A673 (cell line): ENCODE measurements at regions not wholly inside any gene's neighbourhood (a gene's known extent, or its start where the extent isn't known, plus 50 kb on each side); places are given as distances from the start of the nearest gene placed in this dataset.

ENCODE experiments used
- BruUV-seq: library from RNA; stranded (reverse); fragments of 400-500 nt; replicated peaks from 2 replicates; lab custom pipeline; 2021; lab: Mats Ljungman, UMichigan
- CTCF ChIA-PET: fragments of 300-600 bp; sonication (Branson Sonifier 250); formaldehyde crosslinking; loops from one replicate; lab custom pipeline; 2022; ENCODE audit warnings: antibody characterized with exemption; lab: Charles Lee
- POLR2A ChIA-PET: fragments of 300-600 bp; sonication (Branson Sonifier 250); formaldehyde crosslinking; loops from one replicate; lab custom pipeline; 2022; ENCODE audit warnings: antibody characterized with exemption; ENCODE audit not compliant: low non-redundant PET; lab: Charles Lee
- DNase-seq: peaks from one replicate; pipeline ENCODE4 v3.0.0-alpha.2; 2015; ENCODE audit warnings: low spot score
- H3K27ac ChIP-seq: fragments of 200-600 bp; sonication (generic); 2 replicates; pipeline ENCODE4 v1.5.1; 2016; ENCODE audit warnings: mixed run types, low read depth, mild to moderate bottlenecking, mixed read lengths, antibody characterized with exemption, low read length; ENCODE audit not compliant: poor library complexity, severe bottlenecking
- H3K27me3 ChIP-seq: fragments of 200-600 bp; sonication (generic); replicated peaks from 2 replicates; pipeline ENCODE4 v1.6.1; 2017; ENCODE audit warnings: mixed run types, low read depth, mild to moderate bottlenecking, mixed read lengths, antibody characterized with exemption, low read length; ENCODE audit not compliant: insufficient read depth, poor library complexity
- H3K36me3 ChIP-seq: fragments of 200-600 bp; sonication (generic); 2 replicates; pipeline ENCODE4 v1.6.1; 2016; ENCODE audit warnings: mixed run types, mild to moderate bottlenecking, mixed read lengths, antibody characterized with exemption, low read length; ENCODE audit not compliant: insufficient read depth, poor library complexity, severe bottlenecking
- H3K4me1 ChIP-seq: fragments of 200-600 bp; sonication (generic); 2 replicates; pipeline ENCODE4 v1.6.1; 2017; ENCODE audit warnings: mixed run types, mild to moderate bottlenecking, mixed read lengths, antibody characterized with exemption, low read length; ENCODE audit not compliant: insufficient read depth, poor library complexity, severe bottlenecking
- H3K4me3 ChIP-seq: fragments of 200-600 bp; sonication (generic); 2 replicates; pipeline ENCODE4 v1.5.1; 2016; ENCODE audit warnings: low read depth, mixed run types, mild to moderate bottlenecking, mixed read lengths, low read length; ENCODE audit not compliant: poor library complexity, severe bottlenecking
- H3K9me3 ChIP-seq: fragments of 200-600 bp; sonication (generic); 2 replicates; pipeline ENCODE4 v1.6.1; 2016; ENCODE audit warnings: mixed run types, low read depth, mild to moderate bottlenecking, mixed read lengths, antibody characterized with exemption, low read length; ENCODE audit not compliant: poor library complexity, severe bottlenecking
- EZH2 ChIP-seq: fragments of 200-600 bp; sonication (generic); IDR thresholded peaks from 2 replicates; pipeline ENCODE4 v1.6.1; 2017; ENCODE audit warnings: borderline replicate concordance, low read depth, mild to moderate bottlenecking, mixed read lengths, antibody characterized with exemption, low read length; ENCODE audit not compliant: poor library complexity, severe bottlenecking
- intact Hi-C: fragments of 100-400 bp; cut with micrococcal nuclease; formaldehyde crosslinking; loops from one replicate; pipeline ENCODE4 v1.10.0; 2022; ENCODE audit not compliant: unreplicated experiment
- TF ChIP-seq, protein P1 (sequence below): fragments of 300-800, 200-600 bp; sonication (generic); conservative IDR thresholded peaks from 2 replicates; pipeline ENCODE4 v1.5.1; 2017; ENCODE audit warnings: low read depth, mild to moderate bottlenecking, antibody characterized with exemption, low read length, moderate library complexity, mixed read lengths

- Histone ChIP-seq H3K27me3 (no peaks in the 10 kb centered on the region), H3K27ac (no peak overlapping the region), H3K4me1 (no peaks in the 10 kb centered on the region), H3K36me3 (no peaks in the 10 kb centered on the region), H3K9me3 (no peaks in the 10 kb centered on the region), H3K4me3 (no peak overlapping the region)
- TF ChIP-seq, protein P1, sequence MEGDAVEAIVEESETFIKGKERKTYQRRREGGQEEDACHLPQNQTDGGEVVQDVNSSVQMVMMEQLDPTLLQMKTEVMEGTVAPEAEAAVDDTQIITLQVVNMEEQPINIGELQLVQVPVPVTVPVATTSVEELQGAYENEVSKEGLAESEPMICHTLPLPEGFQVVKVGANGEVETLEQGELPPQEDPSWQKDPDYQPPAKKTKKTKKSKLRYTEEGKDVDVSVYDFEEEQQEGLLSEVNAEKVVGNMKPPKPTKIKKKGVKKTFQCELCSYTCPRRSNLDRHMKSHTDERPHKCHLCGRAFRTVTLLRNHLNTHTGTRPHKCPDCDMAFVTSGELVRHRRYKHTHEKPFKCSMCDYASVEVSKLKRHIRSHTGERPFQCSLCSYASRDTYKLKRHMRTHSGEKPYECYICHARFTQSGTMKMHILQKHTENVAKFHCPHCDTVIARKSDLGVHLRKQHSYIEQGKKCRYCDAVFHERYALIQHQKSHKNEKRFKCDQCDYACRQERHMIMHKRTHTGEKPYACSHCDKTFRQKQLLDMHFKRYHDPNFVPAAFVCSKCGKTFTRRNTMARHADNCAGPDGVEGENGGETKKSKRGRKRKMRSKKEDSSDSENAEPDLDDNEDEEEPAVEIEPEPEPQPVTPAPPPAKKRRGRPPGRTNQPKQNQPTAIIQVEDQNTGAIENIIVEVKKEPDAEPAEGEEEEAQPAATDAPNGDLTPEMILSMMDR: no peak
- no peak for TF ChIP-seq EZH2
- DNase-seq: peak; percentile 30
- no TSS peak for BruUV-seq
- intact Hi-C loops: no loop called here
- ChIA-PET CTCF (no interaction called here), POLR2A (interaction anchor here (0.6 kb wide), 1 partner anchor 313 kb away, joined by 3 read pairs; no protein-coding TSS in a partner anchor)
These were observed 170.2 kb upstream of the TPRG1 start for GRCh38 chr3:189001559-189001958.

GRCh38 chr3:189003410-189003809 lies 168.4 kb upstream of the TPRG1 start:
- no peak overlapping the region for H3K4me3 ChIP-seq
- no peaks in the 10 kb centered on the region for H3K36me3 ChIP-seq
- no TSS peak for BruUV-seq
- intact Hi-C loops: no loop called here
- H3K9me3 ChIP-seq: no peaks in the 10 kb centered on the region
- H3K4me1 ChIP-seq: no peaks in the 10 kb centered on the region
- ChIA-PET CTCF (no interaction called here), POLR2A (no interaction called here)
- no peak for DNase-seq
- no peak overlapping the region for H3K27ac ChIP-seq
- TF ChIP-seq, protein P1: no peak
- no peak for TF ChIP-seq EZH2
- H3K27me3 ChIP-seq: no peaks in the 10 kb centered on the region

DNA sequence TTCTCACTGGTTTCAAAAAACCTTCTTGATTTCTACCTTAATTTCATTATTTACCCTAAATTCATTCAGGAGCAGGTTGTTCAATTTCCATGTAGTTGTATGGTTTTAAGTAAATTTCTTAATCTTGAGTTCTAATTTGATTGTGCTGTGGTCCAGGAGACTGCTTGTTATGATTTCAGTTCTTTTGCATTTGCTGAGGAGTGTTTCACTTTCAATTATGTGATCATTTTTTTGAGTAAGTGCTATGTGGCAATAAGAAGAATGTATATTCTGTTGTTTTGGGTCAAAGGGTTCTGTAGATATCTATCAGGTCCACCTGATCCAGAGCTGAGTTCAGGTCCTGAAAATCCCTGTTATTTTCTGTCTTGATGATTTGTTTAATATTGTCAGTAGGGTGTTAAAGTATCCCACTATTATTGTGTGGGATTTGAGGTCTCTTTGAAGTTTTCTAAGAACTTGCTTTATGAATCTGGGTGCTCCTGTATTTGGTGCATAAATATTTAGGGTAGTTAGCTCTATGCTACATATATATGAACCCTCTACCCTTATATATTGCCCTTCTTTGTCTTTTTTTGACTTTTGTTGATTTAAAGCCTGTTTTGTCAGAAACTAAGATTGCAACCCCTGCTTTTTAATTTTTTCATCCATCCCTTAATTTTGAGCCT lies 158.4 kb upstream of the TPRG1 start:
- H3K36me3 ChIP-seq: no peaks in the 10 kb centered on the region
- ChIA-PET CTCF (no interaction called here), POLR2A (interaction anchor here (0.5 kb wide), 1 partner anchor 353 kb away, joined by 3 read pairs; no protein-coding TSS in a partner anchor)
- no peaks in the 10 kb centered on the region for H3K4me1 ChIP-seq
- H3K9me3 ChIP-seq: no peaks in the 10 kb centered on the region
- BruUV-seq: no TSS peak
- DNase-seq: no peak
- H3K27me3 ChIP-seq: no peaks in the 10 kb centered on the region
- H3K4me3 ChIP-seq: no peak overlapping the region
- intact Hi-C loops: no loop called here
- H3K27ac ChIP-seq: no peak overlapping the region
- TF ChIP-seq, protein P1: no peak
- no peak for TF ChIP-seq EZH2
